ENCODE measurements at regions not wholly inside any gene's neighbourhood (a gene's known extent, or its start where the extent isn't known, plus 50 kb on each side); places are given as distances from the start of the nearest gene placed in this dataset.
"Not testable (repeated sequence)": the region's sequence is repeated elsewhere in the genome, so short reads cannot be mapped to it uniquely, and the experiment has no call there.

DNA sequence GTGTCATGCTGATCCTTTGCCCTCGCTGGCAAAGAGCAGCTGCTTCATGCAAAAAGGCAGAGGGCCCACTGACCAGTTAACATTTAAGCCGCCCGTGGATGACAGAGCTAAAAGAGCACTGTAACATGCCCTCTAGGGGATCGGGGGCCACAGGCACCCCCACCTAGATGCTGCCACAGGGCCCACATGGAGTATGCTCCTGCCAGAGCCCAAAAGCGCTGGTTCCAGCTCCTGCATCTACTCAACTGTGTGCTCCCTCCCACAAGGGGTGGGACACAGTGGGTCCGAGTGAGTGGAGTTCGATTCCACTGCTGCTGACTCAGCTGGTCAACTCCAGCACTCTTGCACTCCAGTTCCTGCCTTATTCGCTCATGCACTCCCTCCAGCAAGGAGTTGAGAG, 199.8 kb upstream of the CNTNAP2 start:
- no peak for DNase-seq

DNA sequence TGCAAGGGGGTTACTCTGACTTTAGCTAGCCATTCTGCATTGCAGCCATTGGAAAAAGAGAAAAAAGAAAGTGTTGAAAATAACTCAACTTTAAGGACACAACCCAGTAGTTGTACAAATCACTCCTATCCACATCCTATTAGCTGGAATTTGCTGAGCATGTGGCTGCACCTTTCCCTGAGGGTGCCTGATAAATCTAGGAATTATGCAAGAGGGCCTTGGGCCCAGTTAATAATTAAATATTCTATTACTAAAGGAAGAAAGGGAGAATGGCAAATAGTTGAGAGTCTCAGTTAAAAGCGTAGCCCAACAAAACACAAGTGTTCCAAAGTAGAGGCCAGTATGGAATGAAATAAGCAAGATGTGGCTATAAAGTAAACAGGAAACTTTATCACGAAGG, 200.9 kb upstream of the CNTNAP2 start:
- DNase-seq = no peak

DNA sequence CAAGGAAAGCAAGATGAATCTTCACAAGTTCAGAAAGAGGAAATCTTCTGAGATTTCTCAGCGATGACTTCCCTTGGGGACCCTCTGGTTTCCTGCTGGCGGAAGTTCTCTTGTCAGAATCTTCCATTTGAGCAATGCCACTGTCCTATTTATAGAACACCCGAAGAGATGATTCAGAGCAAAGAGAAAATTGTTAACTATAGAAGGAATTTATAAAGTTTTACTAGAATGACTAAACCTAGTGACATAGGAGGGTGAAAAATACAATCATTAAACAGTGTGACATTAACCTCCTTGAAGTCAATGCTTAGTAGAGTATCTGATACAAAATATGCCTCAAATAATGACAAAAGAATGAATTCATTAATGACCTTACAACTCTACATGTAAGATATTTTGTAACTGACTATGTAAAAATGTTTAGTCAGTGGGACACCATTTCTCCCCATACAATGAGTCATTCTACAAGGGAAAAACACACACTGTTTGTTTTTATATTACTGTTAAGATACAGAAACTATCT, 206.5 kb upstream of the CNTNAP2 start:
- no peak for DNase-seq

DNA sequence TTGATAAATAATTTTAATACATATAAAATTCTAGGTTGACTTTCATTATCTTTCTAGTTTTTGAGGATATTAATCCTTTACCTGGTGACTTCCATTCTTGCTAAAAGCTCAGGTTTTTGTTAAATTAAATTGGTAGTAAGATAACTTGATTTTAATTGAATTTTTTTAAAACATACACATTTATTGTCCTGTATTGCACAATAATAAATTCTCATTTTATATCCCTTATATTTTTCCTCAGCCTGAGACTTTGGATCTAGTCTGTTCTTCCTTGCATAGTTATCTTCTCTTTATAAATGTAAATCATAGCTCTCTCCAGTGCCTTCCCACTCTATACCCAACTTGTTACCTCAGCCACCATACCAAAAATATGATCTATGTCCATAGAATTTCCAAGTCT, 212.9 kb upstream of the CNTNAP2 start:
- no peak for DNase-seq

DNA sequence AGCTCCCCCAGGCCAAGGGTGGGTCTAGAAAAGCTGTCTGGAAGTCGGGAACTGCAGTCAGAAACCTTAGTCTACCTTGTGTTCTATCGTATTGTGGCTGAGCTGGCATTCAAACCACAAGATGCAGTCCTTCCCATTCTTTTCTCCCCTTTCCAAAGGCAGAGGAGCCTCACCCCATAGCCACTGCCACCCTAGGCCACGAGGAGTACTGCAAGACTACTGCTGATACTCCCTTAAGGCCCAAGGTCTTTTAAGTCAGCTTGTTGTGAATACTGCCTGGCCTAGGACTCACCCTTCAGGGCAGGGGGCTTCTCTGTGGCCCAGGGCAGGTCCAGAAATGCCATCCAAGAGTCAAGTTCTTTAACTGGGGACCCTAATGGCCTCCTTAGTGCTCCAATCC, 214.5 kb upstream of the CNTNAP2 start:
- no peak for DNase-seq

DNA sequence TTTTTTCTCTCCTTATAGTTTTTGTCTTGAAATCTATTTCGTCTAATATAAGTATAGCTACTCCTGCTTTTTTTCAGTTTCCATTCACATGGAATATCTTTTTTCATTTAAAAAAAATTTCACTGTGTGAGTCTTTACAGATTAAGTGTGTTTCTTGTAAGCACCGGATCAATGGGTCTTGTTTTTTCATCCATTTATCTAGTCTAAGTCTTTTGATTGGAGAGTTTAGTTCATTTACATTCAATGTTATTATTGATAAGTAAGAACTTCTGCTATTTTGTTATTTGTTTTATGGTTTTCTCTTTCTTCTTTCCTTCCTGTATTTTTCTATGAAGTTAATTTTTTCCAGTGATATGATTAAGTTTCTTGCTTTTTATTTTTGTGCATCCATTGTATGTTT, 216.7 kb upstream of the CNTNAP2 start:
- no peak for DNase-seq

DNA sequence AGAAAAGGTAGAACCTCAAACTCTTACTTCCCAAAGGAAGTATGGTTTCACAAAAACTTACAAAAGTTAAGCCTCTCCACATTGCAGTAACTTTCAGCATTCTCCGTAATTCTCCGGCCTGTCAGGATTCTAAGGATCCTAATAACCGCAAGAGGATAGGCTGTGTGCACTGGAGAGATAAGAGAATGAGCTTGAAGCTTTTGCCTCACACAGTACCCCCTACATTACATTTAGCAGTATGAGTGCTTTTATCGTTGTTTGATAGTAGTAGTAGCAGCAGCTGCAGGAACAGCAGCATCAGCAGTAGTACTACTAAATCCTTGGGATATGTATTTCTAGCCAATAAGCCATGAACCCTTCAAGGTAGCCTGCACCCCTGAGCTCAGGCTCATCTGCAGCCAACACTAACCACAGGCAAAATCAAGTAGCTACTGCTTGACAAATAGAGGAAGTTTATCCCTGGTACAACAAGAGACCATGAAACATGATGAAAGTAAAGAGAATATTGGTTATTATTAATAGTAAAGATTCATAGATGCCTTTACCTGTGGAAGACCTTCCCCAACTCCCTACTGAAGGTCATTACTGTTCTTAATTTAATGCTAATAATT, 222.6 kb upstream of the CNTNAP2 start:
- no peak for DNase-seq

DNA sequence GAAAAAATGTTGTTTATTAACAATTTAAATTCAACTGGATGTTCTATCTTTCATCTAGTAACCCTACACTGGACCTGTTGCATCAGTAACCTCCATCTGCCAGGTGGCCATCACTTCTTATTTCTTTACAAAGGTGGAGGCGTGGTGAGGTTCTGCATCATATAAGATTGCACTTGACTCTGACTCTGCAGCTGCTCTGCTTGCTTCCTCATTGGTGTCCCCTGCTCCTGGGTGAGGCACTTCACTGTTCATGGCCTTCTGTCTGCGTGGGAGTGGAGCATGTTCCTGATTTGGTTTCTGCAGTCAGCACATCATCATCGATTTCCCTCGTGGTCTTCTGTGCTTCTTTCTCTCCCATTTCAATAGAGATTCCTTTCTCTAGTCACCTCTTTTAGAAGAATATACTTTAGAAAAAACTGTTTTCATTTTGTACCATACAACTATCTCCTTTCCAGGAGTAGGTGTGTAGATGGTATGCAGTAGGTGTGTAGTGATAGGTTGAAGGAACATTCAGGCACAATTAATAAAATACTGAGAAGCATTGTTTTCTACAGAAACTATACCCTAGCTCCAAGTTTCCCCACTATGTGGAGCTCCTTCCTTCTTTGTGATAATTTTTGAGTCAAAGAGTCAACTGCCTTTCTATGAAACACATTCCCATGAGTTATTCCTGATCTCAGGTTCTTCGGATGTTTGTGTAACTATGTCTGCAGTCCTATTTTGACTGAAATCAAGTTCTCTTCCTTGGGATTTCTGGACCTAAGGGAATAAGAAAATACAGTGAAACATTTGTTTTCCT, 231.7 kb upstream of the CNTNAP2 start:
- peak; percentile 33 for DNase-seq

DNA sequence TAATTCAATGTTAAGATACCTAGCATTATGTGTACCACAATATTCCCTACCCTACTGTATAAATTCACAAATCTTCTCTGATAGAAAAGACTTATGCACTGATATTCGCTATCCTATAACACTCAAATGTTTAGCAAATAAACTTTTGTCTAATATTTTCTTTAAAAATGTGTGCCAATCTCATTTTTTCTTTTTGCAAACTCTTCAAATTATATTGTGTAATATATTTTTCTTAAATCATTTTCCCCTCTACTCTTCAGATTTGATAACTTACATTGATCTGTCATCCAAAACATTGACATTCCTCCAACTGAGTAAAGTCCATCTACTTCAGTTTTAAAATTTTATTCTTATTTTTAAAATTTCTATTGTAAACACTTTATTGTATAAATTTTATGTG, 240.2 kb upstream of the CNTNAP2 start:
- DNase-seq = no peak

DNA sequence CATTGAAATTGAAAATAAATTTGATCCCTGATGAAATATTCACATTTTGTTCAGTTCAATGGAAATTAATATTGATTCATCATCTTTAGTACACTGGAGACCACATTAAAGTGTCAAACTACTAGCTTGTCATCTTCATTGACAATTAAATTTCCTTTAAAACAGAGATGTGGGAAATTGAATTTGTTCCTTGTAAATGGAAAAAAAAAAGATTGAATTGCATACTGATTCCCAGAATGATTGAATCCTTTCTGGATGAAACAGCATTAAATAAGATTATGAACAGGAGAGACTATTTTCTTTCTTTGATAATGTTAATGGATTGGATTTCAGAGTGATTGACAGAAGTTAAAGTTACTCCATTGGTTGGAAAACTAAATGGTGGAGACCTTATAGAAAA, 241.3 kb upstream of the CNTNAP2 start:
- no peak for DNase-seq

DNA sequence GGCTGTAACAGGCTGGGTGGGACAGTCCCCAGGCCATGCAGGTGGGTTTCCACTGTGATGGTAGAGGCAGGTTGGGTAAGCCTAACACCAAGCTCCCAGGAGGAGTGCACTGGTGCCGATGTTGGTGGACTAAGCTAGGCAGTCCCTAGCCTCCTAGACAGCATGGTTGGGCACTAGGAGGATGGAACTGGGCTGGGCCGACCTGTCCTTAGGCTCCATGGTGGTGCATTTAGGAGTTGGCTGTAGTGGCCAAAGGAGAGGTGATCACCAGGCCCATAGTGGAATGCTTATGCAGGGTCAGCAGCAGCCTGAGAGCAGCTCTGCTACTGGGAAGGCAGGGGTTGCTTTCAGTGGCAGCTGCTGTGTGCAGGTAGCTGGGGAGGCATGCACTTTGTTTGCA, 247.7 kb upstream of the CNTNAP2 start:
- DNase-seq = no peak

DNA sequence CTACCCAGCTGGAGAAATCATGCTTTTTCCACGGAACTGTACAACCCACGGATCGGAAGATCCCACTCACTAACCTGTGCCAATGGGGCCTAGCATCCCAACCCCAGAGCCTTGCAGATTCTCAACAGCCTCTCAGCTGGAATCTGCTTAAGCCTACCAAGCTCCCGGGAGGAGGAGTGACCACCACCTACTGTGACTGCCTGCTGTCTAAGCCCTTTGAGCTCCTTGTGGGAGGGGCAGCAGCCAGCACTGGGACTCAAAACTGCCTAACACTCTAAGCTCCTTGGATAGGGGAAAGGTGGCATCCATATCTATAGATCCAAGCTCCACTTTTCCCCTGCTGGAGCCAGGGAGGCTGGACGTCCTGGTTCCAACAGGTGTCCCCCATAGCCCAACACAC, 254.4 kb upstream of the CNTNAP2 start:
- DNase-seq = no peak

DNA sequence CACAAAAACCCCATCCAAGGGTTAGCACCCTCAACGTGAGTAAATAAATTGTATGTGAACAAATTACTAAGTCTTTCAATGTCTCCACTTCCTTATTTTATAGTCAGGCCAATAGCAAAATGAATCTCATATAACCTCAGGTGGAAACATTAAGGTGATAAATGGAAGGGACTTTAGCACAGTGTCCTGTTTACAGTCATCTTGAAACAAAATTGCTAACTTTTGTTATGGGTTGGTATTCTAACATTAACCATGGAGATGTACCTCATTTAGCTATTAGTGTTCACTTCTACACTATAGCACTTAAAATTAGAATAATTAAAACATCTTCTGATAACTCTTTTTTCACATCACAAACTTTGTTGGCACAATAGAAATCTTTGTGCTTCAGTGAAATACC, 255.8 kb upstream of the CNTNAP2 start:
- no peak for DNase-seq

DNA sequence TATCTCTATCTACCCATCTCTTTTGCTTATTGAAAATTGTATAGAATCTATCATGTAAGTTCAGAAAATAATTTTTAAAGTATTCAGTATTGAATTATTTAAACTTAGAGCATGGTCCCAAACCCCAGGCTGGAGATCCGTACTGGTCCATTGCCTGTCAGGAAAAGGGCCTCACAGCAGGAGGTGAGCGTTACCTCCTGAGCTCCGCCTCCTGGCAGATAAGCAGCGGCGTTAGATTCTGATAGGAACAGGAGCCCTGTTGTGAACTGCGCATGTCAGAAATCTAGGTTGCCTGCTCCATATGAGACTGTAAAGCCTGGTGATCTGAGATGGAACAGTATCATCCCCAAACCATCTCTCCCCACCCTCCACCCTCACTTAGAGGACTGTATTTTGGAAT, 266.0 kb upstream of the CNTNAP2 start:
- DNase-seq = no peak

DNA sequence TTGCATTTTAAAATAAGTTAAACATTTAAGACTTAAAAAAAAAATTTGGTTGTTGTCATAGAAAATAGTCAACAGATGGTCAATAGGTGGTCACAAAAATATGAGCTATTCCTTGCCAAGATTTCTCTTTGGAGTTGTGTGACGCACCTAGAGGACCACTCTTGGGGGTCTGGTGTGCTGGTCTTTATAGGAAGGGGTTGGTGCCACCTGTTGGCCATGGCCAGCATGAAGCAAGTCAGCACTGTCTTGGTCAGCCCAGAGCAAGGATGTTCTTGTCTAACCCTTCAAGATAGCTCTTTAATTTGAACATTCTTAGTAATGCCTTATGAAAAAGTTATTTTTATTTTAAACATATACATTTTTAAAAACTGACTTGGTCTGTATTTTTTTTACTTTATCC, 267.9 kb upstream of the CNTNAP2 start:
- no peak for DNase-seq

DNA sequence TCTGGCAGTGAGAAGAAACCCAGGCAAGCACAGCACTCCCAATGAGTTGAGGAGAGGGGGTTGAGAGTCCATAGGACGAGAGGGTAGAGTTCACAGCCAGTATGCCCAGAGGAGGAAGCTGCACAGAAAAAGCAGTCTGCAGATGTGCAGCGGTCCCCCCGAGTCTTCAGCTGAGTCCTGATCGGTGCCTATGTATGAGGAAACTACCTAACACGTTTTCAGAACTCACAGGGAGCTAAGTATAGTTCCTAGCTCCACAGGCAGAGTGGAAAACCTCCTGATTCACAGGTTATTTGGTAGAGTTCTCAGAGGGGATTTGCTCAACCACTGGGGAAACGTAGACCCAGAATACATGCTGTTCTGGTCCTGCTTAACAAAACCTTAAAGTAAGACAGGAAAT, 271.3 kb upstream of the CNTNAP2 start:
- DNase-seq = no peak

DNA sequence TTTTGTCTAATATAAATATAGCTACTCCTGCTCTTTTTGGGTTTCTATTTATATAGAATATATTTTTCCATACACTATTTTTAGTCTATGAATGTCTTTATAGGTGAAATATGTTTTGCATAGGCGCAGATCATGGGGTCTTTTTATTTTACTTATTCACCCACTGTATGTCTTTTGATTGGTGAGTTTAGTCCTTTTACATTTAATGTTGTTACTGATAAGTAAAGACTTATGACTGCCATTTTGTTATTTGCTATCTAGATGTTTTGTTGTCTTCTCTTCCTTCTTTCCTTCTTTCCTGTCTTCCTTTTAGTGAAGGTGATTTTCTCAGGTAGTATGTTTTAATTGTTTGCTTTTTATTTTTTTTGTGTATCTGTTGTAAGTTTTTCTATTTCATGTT, 276.8 kb upstream of the CNTNAP2 start:
- DNase-seq = no peak

DNA sequence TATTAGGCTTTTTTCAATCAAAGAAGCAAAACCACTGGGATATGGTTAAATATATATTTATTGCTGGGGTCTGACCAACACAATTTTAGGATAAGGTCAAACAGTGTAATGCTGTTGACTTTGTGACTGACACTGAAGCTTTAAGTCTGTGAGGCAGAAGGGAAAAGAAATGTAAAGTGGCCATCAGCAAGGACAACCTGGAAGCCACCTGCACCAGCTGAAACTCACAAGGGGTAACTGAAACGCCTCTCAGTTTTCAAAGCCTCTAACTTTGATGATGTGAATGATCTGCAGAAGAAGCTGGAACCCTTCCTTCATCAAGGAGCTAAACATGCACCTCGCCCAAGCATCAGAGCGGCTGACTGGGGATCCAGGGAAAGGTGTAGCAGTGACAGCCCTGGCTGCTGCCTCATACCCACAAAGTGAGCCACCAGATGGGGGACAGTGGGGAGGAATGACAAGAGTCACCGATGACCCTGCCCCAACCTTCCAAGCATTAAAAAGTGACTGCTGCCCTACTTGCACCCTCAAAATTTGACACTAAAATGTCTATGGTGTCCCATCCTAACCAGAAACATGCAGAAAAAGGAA, 284.9 kb upstream of the CNTNAP2 start:
- DNase-seq = no peak

DNA sequence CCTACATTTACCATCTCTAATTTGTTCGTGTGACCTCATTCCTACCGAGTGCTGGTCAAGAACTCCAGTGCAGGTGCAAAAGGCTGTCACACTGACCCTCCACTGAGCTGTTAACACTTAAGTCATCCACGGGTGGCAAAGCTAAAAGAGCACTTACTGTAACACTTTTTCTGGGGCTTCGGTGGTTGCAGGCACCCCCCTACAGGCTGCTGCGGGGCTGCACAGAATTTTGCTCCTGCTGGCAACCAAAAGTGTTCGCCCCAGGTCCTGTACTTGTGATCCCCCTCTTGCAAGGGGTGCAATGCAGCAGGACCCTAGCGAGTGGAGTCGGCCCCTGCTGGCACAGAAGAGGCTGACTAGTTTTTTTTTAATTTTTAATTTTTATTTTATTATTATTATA, 298.9 kb upstream of the CNTNAP2 start:
- no peak for DNase-seq

DNA sequence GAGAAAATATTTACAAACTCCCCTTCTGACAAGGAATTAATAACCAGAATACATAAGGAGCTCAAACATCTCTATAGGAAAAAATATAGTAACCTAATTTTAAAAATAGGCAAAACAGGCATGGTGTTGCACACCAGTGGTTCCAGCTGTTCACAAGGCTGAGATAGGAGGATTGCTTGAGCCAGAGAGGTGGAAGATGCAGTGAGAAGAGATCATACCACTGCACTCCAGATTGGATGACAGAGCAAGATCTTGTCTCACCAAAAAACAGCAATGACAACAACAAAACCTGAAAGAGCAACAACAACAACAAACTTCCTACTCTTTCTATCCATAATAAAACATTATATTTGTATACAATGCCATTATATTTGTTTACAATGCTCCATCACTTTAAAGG, 304.4 kb upstream of the CNTNAP2 start:
- DNase-seq = no peak

DNA sequence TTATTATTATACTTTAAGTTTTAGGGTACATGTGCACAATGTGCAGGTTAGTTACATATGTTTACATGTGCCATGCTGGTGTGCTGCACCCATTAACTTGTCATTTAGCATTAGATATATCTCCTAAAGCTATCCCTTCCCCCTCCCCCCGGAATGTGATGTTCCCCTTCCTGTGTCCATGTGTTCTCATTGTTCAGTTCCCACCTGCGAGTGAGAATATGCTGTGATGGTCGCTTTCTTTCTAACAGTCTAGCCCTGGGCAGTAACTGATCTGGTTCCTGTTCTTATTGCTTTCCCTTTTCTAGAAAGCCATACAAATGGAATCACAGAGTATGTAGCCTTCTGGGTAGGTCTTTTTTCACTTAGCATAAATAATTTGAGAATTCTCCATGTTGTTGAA, 311.1 kb upstream of the CNTNAP2 start:
- not testable (repeated sequence) for DNase-seq

DNA sequence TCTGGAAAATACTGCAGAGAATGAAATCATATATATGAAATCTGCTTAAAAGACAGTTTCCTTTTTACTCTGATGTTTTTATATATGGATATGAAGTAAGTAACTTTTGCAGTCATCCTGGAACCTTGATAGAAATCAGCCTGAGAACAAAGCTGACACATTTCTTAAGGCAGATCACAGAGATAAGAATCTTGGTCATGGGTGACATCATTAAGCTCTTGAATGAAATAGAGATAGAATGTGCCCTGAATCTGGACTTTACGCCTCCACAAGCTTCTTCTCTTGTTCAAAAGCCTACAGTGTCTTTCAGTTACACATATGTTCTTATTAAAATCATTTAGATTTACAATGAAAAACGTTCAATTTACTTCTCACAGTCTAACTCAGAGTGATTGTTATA, 319.1 kb upstream of the CNTNAP2 start:
- no peak for DNase-seq

DNA sequence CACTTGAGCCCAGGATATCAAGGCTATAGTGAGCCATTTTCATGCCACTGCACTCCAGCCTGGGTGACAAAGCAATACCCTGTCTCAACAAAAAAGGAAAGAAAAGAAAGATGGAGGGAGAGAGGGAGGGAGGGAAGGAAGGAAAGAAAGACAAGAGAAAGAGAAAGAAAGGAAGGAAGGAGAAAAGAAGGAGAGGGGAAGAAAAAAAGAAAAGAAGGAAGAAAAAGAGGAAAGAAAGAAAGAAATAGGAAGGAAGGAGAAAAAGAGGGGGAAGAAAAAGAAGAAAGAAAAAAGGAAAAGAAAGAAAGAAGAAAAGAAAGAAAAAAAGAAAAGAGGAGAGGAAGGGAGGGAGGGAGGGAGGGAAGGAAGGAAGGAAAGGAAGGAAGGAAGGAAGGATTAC, 321.5 kb upstream of the CNTNAP2 start:
- DNase-seq = no peak
